PC-3 (cell line): ENCODE measurements at regions not wholly inside any gene's neighbourhood (a gene's known extent, or its start where the extent isn't known, plus 50 kb on each side); places are given as distances from the start of the nearest gene placed in this dataset.

Experiments used
- ATAC-seq: fragments of 200-7000 bp; cut with Tn5 transposase; 2 replicates; pipeline ENCODE4 v1.9.1; 2020; ENCODE audit warnings: mild to moderate bottlenecking, moderate library complexity
- BruUV-seq: library from RNA; stranded (reverse); fragments of 400-500 nt; replicated peaks from 2 replicates; lab custom pipeline; 2021; lab: Mats Ljungman, UMichigan
- CTCF ChIA-PET: fragments of 300-600 bp; sonication (Branson Sonifier 250); formaldehyde crosslinking; loops from one replicate; lab custom pipeline; 2022; ENCODE audit warnings: antibody characterized with exemption; lab: Charles Lee
- POLR2A ChIA-PET: fragments of 300-600 bp; sonication (Branson Sonifier 250); formaldehyde crosslinking; loops from one replicate; lab custom pipeline; 2022; ENCODE audit warnings: antibody characterized with exemption; ENCODE audit not compliant: unreplicated experiment; lab: Charles Lee
- DNase-seq: peaks from one replicate; pipeline ENCODE4 v3.0.0-alpha.2; 2015
- H2AFZ ChIP-seq: fragments of 300-600 bp; sonication (generic); 2 replicates; pipeline ENCODE4 v1.6.0; 2016; ENCODE audit warnings: antibody characterized with exemption, low read length
- H3F3A ChIP-seq: fragments of 300-600 bp; sonication (generic); one replicate; pipeline ENCODE4 v1.6.0; 2017; ENCODE audit warnings: antibody characterized with exemption, low read length, control low read depth, mild to moderate bottlenecking; ENCODE audit not compliant: unreplicated experiment
- H3K27ac ChIP-seq: fragments of 300-600 bp; sonication (generic); 2 replicates; pipeline ENCODE4 v1.5.1; 2016; ENCODE audit warnings: mild to moderate bottlenecking, low read length
- H3K27me3 ChIP-seq: fragments of 300-600 bp; sonication (generic); 2 replicates; pipeline ENCODE4 v1.6.1; 2016; ENCODE audit warnings: low read length, mixed read lengths
- H3K36me3 ChIP-seq: fragments of 300-600 bp; sonication (generic); 2 replicates; pipeline ENCODE4 v1.6.1; 2016; ENCODE audit warnings: low read depth, mixed run types, low read length, mixed read lengths
- H3K4me1 ChIP-seq: fragments of 300-600 bp; sonication (generic); 2 replicates; pipeline ENCODE4 v1.5.1; 2016; ENCODE audit warnings: low read length; ENCODE audit not compliant: insufficient read depth
- H3K4me2 ChIP-seq: fragments of 300-600 bp; sonication (generic); 2 replicates; pipeline ENCODE4 v1.6.0; 2016; ENCODE audit warnings: low read length
- H3K4me3 ChIP-seq: fragments of 300-600 bp; sonication (generic); 2 replicates; pipeline ENCODE4 v1.5.1; 2016; ENCODE audit warnings: mild to moderate bottlenecking, low read length, mixed read lengths
- H3K79me2 ChIP-seq: fragments of 300-600 bp; sonication (generic); 2 replicates; pipeline ENCODE4 v1.6.1; 2017; ENCODE audit warnings: low read length, mixed read lengths
- H3K9ac ChIP-seq: fragments of 300-600 bp; sonication (generic); 2 replicates; pipeline ENCODE4 v1.6.0; 2016; ENCODE audit warnings: mild to moderate bottlenecking, low read length
- H3K9me2 ChIP-seq: fragments of 300-600 bp; sonication (generic); replicated peaks from 2 replicates; pipeline ENCODE4 v1.6.1; 2016; ENCODE audit warnings: mixed run types, low read length, mixed read lengths
- H3K9me3 ChIP-seq: fragments of 300-600 bp; sonication (generic); 2 replicates; pipeline ENCODE4 v1.6.1; 2016; ENCODE audit warnings: low read length, mixed read lengths
- H4K20me1 ChIP-seq: fragments of 300-600 bp; sonication (generic); 2 replicates; pipeline ENCODE4 v1.6.1; 2016; ENCODE audit warnings: low read length, mixed read lengths
- EZH2 ChIP-seq: fragments of 300-600 bp; sonication (generic); IDR thresholded peaks from one replicate; pipeline ENCODE4 v1.6.1; 2017; ENCODE audit warnings: antibody characterized with exemption, mild to moderate bottlenecking, low read length; ENCODE audit not compliant: unreplicated experiment
- EZH2phosphoT487 ChIP-seq: fragments of 300-600 bp; sonication (generic); IDR thresholded peaks from 2 replicates; pipeline ENCODE4 v1.6.1; 2018; ENCODE audit warnings: mild to moderate bottlenecking, antibody characterized with exemption, low read length, borderline replicate concordance
- intact Hi-C: fragments of 100-400 bp; cut with micrococcal nuclease; formaldehyde crosslinking; loops from 2 replicates; pipeline ENCODE4 v1.9.0; 2023
- TF ChIP-seq, protein P1 (sequence below): fragments of 300-600 bp; sonication (generic); conservative IDR thresholded peaks from 2 replicates; pipeline ENCODE4 v1.5.1; 2017; ENCODE audit warnings: antibody characterized with exemption, low read depth, mild to moderate bottlenecking, low read length

- CTCF ChIA-PET, result no interaction called here
- no peak for ATAC-seq
- no TSS peak for BruUV-seq
Observed at GRCh38 chr1:195238313-195238712, 1369.9 kb downstream of the KCNT2 start.

GRCh38 chr1:195236991-195237889, 1371.0 kb downstream of the KCNT2 start:
- no peaks in the 10 kb centered on the region for H3K27me3 ChIP-seq
- POLR2A ChIA-PET, result no interaction called here
- no peak overlapping the region for H3K4me2 ChIP-seq
- H3K27ac ChIP-seq, result no peak overlapping the region
- no peaks in the 10 kb centered on the region for H4K20me1 ChIP-seq
- no peak overlapping the region for H3K4me3 ChIP-seq
- no peaks in the 10 kb centered on the region for H3K36me3 ChIP-seq
- no peaks in the 10 kb centered on the region for H3K9me3 ChIP-seq
- no peak for ATAC-seq
- BruUV-seq, result no TSS peak
- CTCF ChIA-PET, result no interaction called here
- TF ChIP-seq, protein P1, sequence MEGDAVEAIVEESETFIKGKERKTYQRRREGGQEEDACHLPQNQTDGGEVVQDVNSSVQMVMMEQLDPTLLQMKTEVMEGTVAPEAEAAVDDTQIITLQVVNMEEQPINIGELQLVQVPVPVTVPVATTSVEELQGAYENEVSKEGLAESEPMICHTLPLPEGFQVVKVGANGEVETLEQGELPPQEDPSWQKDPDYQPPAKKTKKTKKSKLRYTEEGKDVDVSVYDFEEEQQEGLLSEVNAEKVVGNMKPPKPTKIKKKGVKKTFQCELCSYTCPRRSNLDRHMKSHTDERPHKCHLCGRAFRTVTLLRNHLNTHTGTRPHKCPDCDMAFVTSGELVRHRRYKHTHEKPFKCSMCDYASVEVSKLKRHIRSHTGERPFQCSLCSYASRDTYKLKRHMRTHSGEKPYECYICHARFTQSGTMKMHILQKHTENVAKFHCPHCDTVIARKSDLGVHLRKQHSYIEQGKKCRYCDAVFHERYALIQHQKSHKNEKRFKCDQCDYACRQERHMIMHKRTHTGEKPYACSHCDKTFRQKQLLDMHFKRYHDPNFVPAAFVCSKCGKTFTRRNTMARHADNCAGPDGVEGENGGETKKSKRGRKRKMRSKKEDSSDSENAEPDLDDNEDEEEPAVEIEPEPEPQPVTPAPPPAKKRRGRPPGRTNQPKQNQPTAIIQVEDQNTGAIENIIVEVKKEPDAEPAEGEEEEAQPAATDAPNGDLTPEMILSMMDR, result no peak
- TF ChIP-seq EZH2, result no peak
- TF ChIP-seq EZH2phosphoT487, result no peak
- no peaks in the 10 kb centered on the region for H3F3A ChIP-seq
- intact Hi-C loops, result no loop called here
- H3K9ac ChIP-seq, result no peak overlapping the region
- no peaks in the 10 kb centered on the region for H3K4me1 ChIP-seq
- H3K79me2 ChIP-seq, result no peaks in the 10 kb centered on the region
- H2AFZ ChIP-seq, result no peak overlapping the region
- no peak for DNase-seq
- no peaks in the 10 kb centered on the region for H3K9me2 ChIP-seq

More at GRCh38 chr1:195238313-195238712, 1369.9 kb downstream of the KCNT2 start:
- TF ChIP-seq, protein P1, result no peak
- no peak for TF ChIP-seq EZH2
- TF ChIP-seq EZH2phosphoT487, result no peak
- POLR2A ChIA-PET, result no interaction called here
- Histone ChIP-seq H3K27ac (no peak overlapping the region), H3K27me3 (no peaks in the 10 kb centered on the region), H3K9ac (no peak overlapping the region), H3K4me3 (no peak overlapping the region), H2AFZ (no peak overlapping the region), H3K79me2 (no peaks in the 10 kb centered on the region), H3K4me1 (no peaks in the 10 kb centered on the region), H3K9me3 (no peaks in the 10 kb centered on the region), H3K36me3 (no peaks in the 10 kb centered on the region), H3F3A (no peaks in the 10 kb centered on the region), H3K9me2 (no peaks in the 10 kb centered on the region), H3K4me2 (no peak overlapping the region), H4K20me1 (no peaks in the 10 kb centered on the region)
- no peak for DNase-seq
- intact Hi-C loops, result no loop called here
